Central memory CD4-positive, alpha-beta T cell (primary cell): ENCODE measurements at regions not wholly inside any gene's neighbourhood (a gene's known extent, or its start where the extent isn't known, plus 50 kb on each side); places are given as distances from the start of the nearest gene placed in this dataset.

Experiments
- DNase-seq: peaks from one replicate; pipeline ENCODE4 v3.0.0; 2022

- no peak for DNase-seq
Observed at GRCh38 chr4:17336069-17336468, 175.8 kb downstream of the QDPR start.

- DNase-seq = no peak
Observed at GRCh38 chr4:17335371-17335770, 176.5 kb downstream of the QDPR start.

GRCh38 chr4:17332478-17332877, 179.4 kb downstream of the QDPR start:
- DNase-seq = no peak

- DNase-seq = no peak
Observed at GRCh38 chr4:17329046-17329445, 182.8 kb downstream of the QDPR start.

- DNase-seq = no peak
Observed at GRCh38 chr4:17328141-17328815, 183.6 kb downstream of the QDPR start.

GRCh38 chr4:17327591-17327990, 184.3 kb downstream of the QDPR start:
- DNase-seq = no peak

GRCh38 chr4:17326756-17327155, 185.1 kb downstream of the QDPR start:
- DNase-seq = no peak

- no peak for DNase-seq
Observed at GRCh38 chr4:17325098-17325497, 186.8 kb downstream of the QDPR start.

GRCh38 chr4:17324386-17324830, 187.5 kb downstream of the QDPR start:
- DNase-seq = peak; percentile 14

- DNase-seq = no peak
Observed at GRCh38 chr4:17323554-17324385, 188.1 kb downstream of the QDPR start.

- DNase-seq = no peak
Observed at GRCh38 chr4:17322514-17322913, 189.4 kb downstream of the QDPR start.

- DNase-seq = no peak
Observed at GRCh38 chr4:17320046-17320445, 191.8 kb downstream of the QDPR start.

GRCh38 chr4:17317526-17317925, 194.4 kb downstream of the QDPR start:
- DNase-seq = no peak

- no peak for DNase-seq
Observed at GRCh38 chr4:17316566-17316965, 195.3 kb downstream of the QDPR start.

GRCh38 chr4:17315459-17315858, 196.4 kb downstream of the QDPR start:
- DNase-seq = no peak

GRCh38 chr4:17313194-17313593, 198.7 kb downstream of the QDPR start:
- no peak for DNase-seq

- DNase-seq = no peak
Observed at GRCh38 chr4:17310269-17310652, 201.6 kb downstream of the QDPR start.

- no peak for DNase-seq
Observed at GRCh38 chr4:17309567-17310268, 202.2 kb downstream of the QDPR start.

GRCh38 chr4:17301869-17302268, 210.0 kb downstream of the QDPR start:
- DNase-seq = no peak

- no peak for DNase-seq
Observed at GRCh38 chr4:17301266-17301665, 210.6 kb downstream of the QDPR start.

- DNase-seq = no peak
Observed at GRCh38 chr4:17296921-17297890, 214.7 kb downstream of the QDPR start.

- no peak for DNase-seq
Observed at GRCh38 chr4:17293901-17294300, 218.0 kb downstream of the QDPR start.
